K562 (cell line): ENCODE measurements at regions not wholly inside any gene's neighbourhood (a gene's known extent, or its start where the extent isn't known, plus 50 kb on each side); places are given as distances from the start of the nearest gene placed in this dataset.

Experiments used
- ATAC-seq: fragments of 200-7000 bp; cut with Tn5 transposase; 3 replicates; pipeline ENCODE4 v1.9.1; 2020; ENCODE audit warnings: moderate library complexity
- BruUV-seq: library from RNA; stranded (reverse); fragments of 400-500 nt; replicated peaks from 2 replicates; lab custom pipeline; 2021; lab: Mats Ljungman, UMichigan
- CTCF ChIA-PET: fragments of 300-600 bp; formaldehyde crosslinking; extraction: SDS; loops from one replicate; lab custom pipeline; 2021; ENCODE audit warnings: low intra/inter-chr PET ratio; lab: Yijun Ruan, JAX
- POLR2A ChIA-PET: fragments of 300-600, 350-650 bp; sonication (Branson Sonifier 250); formaldehyde crosslinking; extraction: SDS; loops from one replicate; lab custom pipeline; 2021; ENCODE audit warnings: antibody characterized with exemption, inconsistent platforms; lab: Yijun Ruan, JAX
- DNase-seq, 4 experiments: peaks; one replicate each; pipeline versions ENCODE4 v3.0.0 to v3.0.0-alpha.2; 2011 to 2018; ENCODE audit warnings: low spot score in 3 of 4, mixed read lengths in 3 of 4; ENCODE audit errors: extremely low read depth in 1 of 4
- FAIRE-seq: peaks from 2 replicates; lab custom pipeline; 2011; peaks lifted over from hg19 to GRCh38; lab: Jason Lieb, UNC
- H2AFZ ChIP-seq: 2 replicates; pipeline ENCODE4 v1.6.0; 2011; ENCODE audit warnings: low read depth, low read length, control low read depth, inconsistent platforms
- H3K27ac ChIP-seq: fragments of 200-600 bp; 3 replicates; pipeline ENCODE4 v1.8.0; 2011; ENCODE audit warnings: low read depth, mild to moderate bottlenecking, control low read depth, inconsistent platforms, low read length, moderate library complexity, mixed read lengths; ENCODE audit errors: extremely low read depth
- H3K27me3 ChIP-seq, 2 experiments: fragments of 300-600 bp in 1 of 2; 2 replicates in 1 of 2; 3 replicates in 1 of 2; pipeline versions ENCODE4 v1.6.0 to v1.8.0; 2011; ENCODE audit warnings: inconsistent platforms in 2 of 2, low read length in 2 of 2, mild to moderate bottlenecking in 1 of 2, mixed read lengths in 1 of 2, moderate library complexity in 1 of 2; ENCODE audit not compliant: control insufficient read depth in 2 of 2, insufficient read depth in 2 of 2
- H3K36me3 ChIP-seq: fragments of 300-600 bp; 3 replicates; pipeline ENCODE4 v1.8.0; 2011; ENCODE audit warnings: mild to moderate bottlenecking, low read length, inconsistent platforms; ENCODE audit not compliant: control insufficient read depth, insufficient read depth
- H3K4me1 ChIP-seq, 2 experiments: fragments of 200-600 bp in 1 of 2; replicated peaks in 1 of 2; 2 replicates in 1 of 2; 3 replicates in 1 of 2; pipeline versions ENCODE4 v1.5.1 to v1.8.0; 2011; ENCODE audit warnings: inconsistent platforms in 2 of 2, low read length in 2 of 2, mild to moderate bottlenecking in 1 of 2, mixed read lengths in 1 of 2, moderate library complexity in 1 of 2; ENCODE audit not compliant: control insufficient read depth in 2 of 2, insufficient read depth in 2 of 2
- H3K4me2 ChIP-seq: 2 replicates; pipeline ENCODE4 v1.6.1; 2011; ENCODE audit warnings: low read length, control low read depth, inconsistent platforms, mixed read lengths; ENCODE audit not compliant: insufficient read depth
- H3K4me3 ChIP-seq: fragments of 200-600 bp; sonication (generic), shearing (Covaris generic); 2 replicates; pipeline ENCODE4 v1.5.1; 2016; ENCODE audit warnings: control low read depth, inconsistent platforms
- H3K79me2 ChIP-seq: fragments of 200-600 bp; 3 replicates; pipeline ENCODE4 v1.8.0; 2011; ENCODE audit warnings: low read length, inconsistent platforms; ENCODE audit not compliant: control insufficient read depth, insufficient read depth
- H3K9ac ChIP-seq, 2 experiments: 2 replicates each; pipeline versions ENCODE4 v1.6.0 to v1.6.1; 2011; ENCODE audit warnings: low read depth in 2 of 2, low read length in 2 of 2, control low read depth in 1 of 2, inconsistent platforms in 1 of 2, mild to moderate bottlenecking in 1 of 2, mixed read lengths in 1 of 2; ENCODE audit not compliant: insufficient read depth in 1 of 2
- H3K9me1 ChIP-seq: one replicate; pipeline ENCODE4 v1.6.0; 2011; ENCODE audit warnings: inconsistent platforms, mild to moderate bottlenecking, low read length, moderate library complexity; ENCODE audit not compliant: control insufficient read depth, insufficient read depth
- H3K9me3 ChIP-seq: replicated peaks from 2 replicates; pipeline ENCODE4 v1.5.1; 2011; ENCODE audit warnings: low read depth, low read length, inconsistent platforms; ENCODE audit not compliant: control insufficient read depth, insufficient read depth
- H4K20me1 ChIP-seq: replicated peaks from 2 replicates; pipeline ENCODE4 v1.6.1; 2011; ENCODE audit warnings: low read length, inconsistent platforms, mixed read lengths; ENCODE audit not compliant: control insufficient read depth, insufficient read depth
- ATF1 ChIP-seq, 2 experiments: fragments of 450-650 bp in 1 of 2; IDR thresholded peaks; 2 replicates each; pipeline ENCODE4 v1.6.1; 2016; ENCODE audit warnings: missing compliant biosample characterization in 1 of 2, missing genetic modification characterization in 1 of 2
- CHD1 ChIP-seq: fragments of 200-600 bp; sonication (generic); IDR thresholded peaks from one replicate; pipeline ENCODE4 v1.6.1; 2012; ENCODE audit warnings: mild to moderate bottlenecking, moderate library complexity, low read length, inconsistent platforms
- COPS2 ChIP-seq: fragments of 450-650 bp; conservative IDR thresholded peaks from 2 replicates; pipeline ENCODE4 v1.6.1; 2016; ENCODE audit warnings: mild to moderate bottlenecking, moderate library complexity
- GATA2 ChIP-seq: sonication (generic); formaldehyde crosslinking; IDR thresholded peaks from 2 replicates; pipeline ENCODE4 v1.4.0; 2020; ENCODE audit warnings: mild to moderate bottlenecking, missing genetic modification reagents
- GTF2E2 ChIP-seq: fragments of 200-800 bp; sonication (Bioruptor generic); IDR thresholded peaks from 2 replicates; pipeline ENCODE4 v1.6.1; 2016; ENCODE audit warnings: missing genetic modification characterization, missing compliant biosample characterization
- HLTF ChIP-seq: fragments of 450-650 bp; IDR thresholded peaks from 2 replicates; pipeline ENCODE4 v1.6.1; 2016
- IRF1 ChIP-seq: sonication (generic); formaldehyde crosslinking; IDR thresholded peaks from 2 replicates; pipeline ENCODE4 v1.8.0; 2022; ENCODE audit warnings: missing genetic modification reagents, mild to moderate bottlenecking, borderline replicate concordance
- KDM2B ChIP-seq: fragments of 250-450 bp; sonication (Bioruptor Pico); IDR thresholded peaks from 2 replicates; pipeline ENCODE4 v1.8.0; 2021; ENCODE audit warnings: mild to moderate bottlenecking, moderate library complexity
- L3MBTL2 ChIP-seq: fragments of 450-650 bp; IDR thresholded peaks from 2 replicates; pipeline ENCODE4 v1.6.1; 2016; ENCODE audit warnings: mild to moderate bottlenecking, moderate library complexity
- MEIS2 ChIP-seq: fragments of 450-650 bp; IDR thresholded peaks from 2 replicates; pipeline ENCODE4 v1.6.1; 2014; ENCODE audit warnings: mild to moderate bottlenecking; ENCODE audit not compliant: partially characterized antibody
- NBN ChIP-seq: fragments of 450-650 bp; IDR thresholded peaks from 2 replicates; pipeline ENCODE4 v1.6.1; 2016; ENCODE audit warnings: low read depth, mild to moderate bottlenecking
- NFIX ChIP-seq: fragments of 250-450 bp; sonication (Bioruptor Pico); IDR thresholded peaks from 2 replicates; pipeline ENCODE4 v1.4.0; 2020; ENCODE audit warnings: low read depth, mild to moderate bottlenecking, moderate library complexity
- TEAD2 ChIP-seq: fragments of 450-650 bp; IDR thresholded peaks from 2 replicates; pipeline ENCODE4 v1.6.1; 2016; ENCODE audit warnings: missing genetic modification characterization, control low read depth, missing compliant biosample characterization
- U2AF2 ChIP-seq: fragments of 200-400 bp; formaldehyde crosslinking; optimal IDR thresholded peaks from 2 replicates; pipeline ENCODE3; 2017; ENCODE audit warnings: low read depth, mild to moderate bottlenecking, low read length
- ZBED1 ChIP-seq: IDR thresholded peaks from 2 replicates; pipeline ENCODE4 v1.6.1; 2014
- ZBTB33 ChIP-seq: sonication (generic); formaldehyde crosslinking; IDR thresholded peaks from 2 replicates; pipeline ENCODE4 v1.8.1; 2023; ENCODE audit warnings: mild to moderate bottlenecking, missing genetic modification reagents
- ZNF217 ChIP-seq: sonication (generic); formaldehyde crosslinking; IDR thresholded peaks from 2 replicates; pipeline ENCODE4 v1.8.0; 2022; ENCODE audit warnings: mild to moderate bottlenecking, missing genetic modification reagents
- ZNF408 ChIP-seq: fragments of 250-450 bp; sonication (Bioruptor Pico); IDR thresholded peaks from 2 replicates; pipeline ENCODE4 v1.4.0; 2020; ENCODE audit warnings: low read depth, mild to moderate bottlenecking, moderate library complexity
- WGBS: fragments of 100-300 bp; shearing (Covaris generic); methylation state at CpG from one replicate; pipeline ENCODE4 v1.1.6; 2016; ENCODE audit warnings: low coverage, mixed read lengths; ENCODE audit not compliant: insufficient coverage; ENCODE audit errors: missing lambda C conversion rate; 5-methylcytosine and 5-hydroxymethylcytosine counted together
- in situ Hi-C: fragments of 300-500 bp; cut with MboI; formaldehyde crosslinking; loops from 4 replicates; pipeline ENCODE4 v1.15.0; 2018; ENCODE audit warnings: inconsistent platforms, mixed read lengths
- intact Hi-C: fragments of 100-400 bp; cut with micrococcal nuclease; formaldehyde crosslinking; loops from 2 replicates; pipeline ENCODE4 v1.14.2; 2022

- no peak overlapping the region for H3K4me3 ChIP-seq
- 0% methylated on average over 2 of the region's 5 CpGs for WGBS
Observed at GRCh38 chr12:58621126-58621525, 299.2 kb downstream of the LRIG3 start.

More at GRCh38 chr12:58621126-58621525, 299.2 kb downstream of the LRIG3 start:
- ATAC-seq = no peak
- Histone ChIP-seq H3K4me1 (no peaks in the 10 kb centered on the region), H2AFZ (no peak overlapping the region), H3K9ac (no peak overlapping the region), H3K9me3 (no peaks in the 10 kb centered on the region), H3K36me3 (no peaks in the 10 kb centered on the region), H3K27ac (no peak overlapping the region), H3K4me2 (no peak overlapping the region), H3K27me3 (no peaks in the 10 kb centered on the region), H3K79me2 (no peaks in the 10 kb centered on the region), H4K20me1 (no peaks in the 10 kb centered on the region), H3K9me1 (no peaks in the 10 kb centered on the region)
- intact Hi-C loops = no loop called here
- in situ Hi-C loops = no loop called here
- DNase-seq = no peak
- ChIA-PET POLR2A (interaction anchor here (0.5 kb wide), 1 partner anchor 29 kb away, joined by 3 read pairs; no protein-coding TSS in a partner anchor), CTCF (no interaction called here)
- FAIRE-seq = no peak
- no TSS peak for BruUV-seq
- TF ChIP-seq ZNF217 (CRISPR knock-in tag) (no peak), ZBED1 (no peak), GTF2E2 (tag) (no peak), NBN (no peak), NFIX (no peak), HLTF (no peak), MEIS2 (no peak), TEAD2 (tag) (no peak), GATA2 (CRISPR knock-in tag) (no peak), ATF1 (CRISPR knock-in tag; IDR thresholded peaks at IDR 0.05) (no peak), ATF1 (tag; IDR thresholded peaks at IDR 0.05) (no peak), IRF1 (CRISPR knock-in tag) (no peak), U2AF2 (no peak), KDM2B (CRISPR knock-in tag) (no peak), COPS2 (no peak), L3MBTL2 (no peak), ZBTB33 (no peak), ZNF408 (CRISPR knock-in tag) (no peak), CHD1 (no peak)
